ENCODE measurements at regions not wholly inside any gene's neighbourhood (a gene's known extent, or its start where the extent isn't known, plus 50 kb on each side); places are given as distances from the start of the nearest gene placed in this dataset.

DNA sequence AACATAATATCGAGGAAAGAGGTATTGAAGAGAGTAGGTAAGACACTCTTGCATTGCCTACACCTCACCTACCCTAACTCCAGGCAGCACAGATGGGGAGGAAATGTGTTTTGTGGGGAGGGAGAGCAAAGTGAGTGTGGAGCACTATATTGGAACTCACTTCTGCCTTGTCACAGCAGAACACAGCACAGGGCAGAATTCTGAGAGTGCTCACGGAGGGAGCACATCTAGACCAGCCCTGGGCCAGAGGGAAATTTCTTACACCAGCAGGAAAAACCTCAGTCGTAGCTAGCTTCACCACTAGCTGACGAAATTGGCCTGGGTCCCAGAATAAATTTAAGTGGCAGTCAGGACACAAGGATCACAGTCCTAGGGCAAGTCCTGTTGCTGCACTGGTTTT lies 517.3 kb downstream of the TMA16 start:
- TF ChIP-seq, protein P1, sequence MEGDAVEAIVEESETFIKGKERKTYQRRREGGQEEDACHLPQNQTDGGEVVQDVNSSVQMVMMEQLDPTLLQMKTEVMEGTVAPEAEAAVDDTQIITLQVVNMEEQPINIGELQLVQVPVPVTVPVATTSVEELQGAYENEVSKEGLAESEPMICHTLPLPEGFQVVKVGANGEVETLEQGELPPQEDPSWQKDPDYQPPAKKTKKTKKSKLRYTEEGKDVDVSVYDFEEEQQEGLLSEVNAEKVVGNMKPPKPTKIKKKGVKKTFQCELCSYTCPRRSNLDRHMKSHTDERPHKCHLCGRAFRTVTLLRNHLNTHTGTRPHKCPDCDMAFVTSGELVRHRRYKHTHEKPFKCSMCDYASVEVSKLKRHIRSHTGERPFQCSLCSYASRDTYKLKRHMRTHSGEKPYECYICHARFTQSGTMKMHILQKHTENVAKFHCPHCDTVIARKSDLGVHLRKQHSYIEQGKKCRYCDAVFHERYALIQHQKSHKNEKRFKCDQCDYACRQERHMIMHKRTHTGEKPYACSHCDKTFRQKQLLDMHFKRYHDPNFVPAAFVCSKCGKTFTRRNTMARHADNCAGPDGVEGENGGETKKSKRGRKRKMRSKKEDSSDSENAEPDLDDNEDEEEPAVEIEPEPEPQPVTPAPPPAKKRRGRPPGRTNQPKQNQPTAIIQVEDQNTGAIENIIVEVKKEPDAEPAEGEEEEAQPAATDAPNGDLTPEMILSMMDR (IDR thresholded peaks at IDR 0.05) = no peak
- no peak for TF ChIP-seq POLR2A (IDR thresholded peaks at IDR 0.05)

Measured in heart left ventricle (tissue), 13 donors.